ENCODE measurements at regions not wholly inside any gene's neighbourhood (a gene's known extent, or its start where the extent isn't known, plus 50 kb on each side); places are given as distances from the start of the nearest gene placed in this dataset.

- Histone ChIP-seq H3K27me3 (ENCODE audit: control insufficient read depth, insufficient read depth, low read length) (no peaks in the 10 kb centered on the region), H3K9me3 (ENCODE audit: control insufficient read depth, low read depth, low read length) (no peaks in the 10 kb centered on the region), H3K4me3 (ENCODE audit: low read length) (no peak overlapping the region), H3K27ac (ENCODE audit: low read length) (no peak overlapping the region), H3K9ac (ENCODE audit: low read length) (no peak overlapping the region), H3K36me3 (ENCODE audit: control insufficient read depth, low read depth, low read length) (no peaks in the 10 kb centered on the region), H3K4me1 (ENCODE audit: control insufficient read depth, low read depth, low read length) (peaks cover 18% of the 10 kb centered on the region)
Measured at GRCh38 chr9:117597977-117598376, 106.2 kb upstream of the TLR4 start.

GRCh38 chr9:117596678-117597077, 107.5 kb upstream of the TLR4 start:
- H3K4me3 ChIP-seq (ENCODE audit: low read length) = no peak overlapping the region
- H3K9me3 ChIP-seq (ENCODE audit: control insufficient read depth, low read depth, low read length) = no peaks in the 10 kb centered on the region
- no peak overlapping the region for H3K9ac ChIP-seq (ENCODE audit: low read length)
- no peak overlapping the region for H3K27ac ChIP-seq (ENCODE audit: low read length)
- H3K4me1 ChIP-seq (ENCODE audit: control insufficient read depth, low read depth, low read length) = peaks cover 18% of the 10 kb centered on the region
- H3K27me3 ChIP-seq (ENCODE audit: control insufficient read depth, insufficient read depth, low read length) = no peaks in the 10 kb centered on the region
- no peaks in the 10 kb centered on the region for H3K36me3 ChIP-seq (ENCODE audit: control insufficient read depth, low read depth, low read length)

- no peak overlapping the region for H3K27ac ChIP-seq (ENCODE audit: low read length)
- peaks cover 18% of the 10 kb centered on the region for H3K4me1 ChIP-seq (ENCODE audit: control insufficient read depth, low read depth, low read length)
- no peaks in the 10 kb centered on the region for H3K27me3 ChIP-seq (ENCODE audit: control insufficient read depth, insufficient read depth, low read length)
- H3K9me3 ChIP-seq (ENCODE audit: control insufficient read depth, low read depth, low read length) = no peaks in the 10 kb centered on the region
- no peak overlapping the region for H3K4me3 ChIP-seq (ENCODE audit: low read length)
- no peaks in the 10 kb centered on the region for H3K36me3 ChIP-seq (ENCODE audit: control insufficient read depth, low read depth, low read length)
- H3K9ac ChIP-seq (ENCODE audit: low read length) = no peak overlapping the region
Measured at GRCh38 chr9:117595650-117596049, 108.6 kb upstream of the TLR4 start.

- H3K4me1 ChIP-seq (ENCODE audit: control insufficient read depth, low read depth, low read length) = no peaks in the 10 kb centered on the region
- H3K4me3 ChIP-seq (ENCODE audit: low read length) = no peak overlapping the region
- H3K36me3 ChIP-seq (ENCODE audit: control insufficient read depth, low read depth, low read length) = no peaks in the 10 kb centered on the region
- no peak overlapping the region for H3K27ac ChIP-seq (ENCODE audit: low read length)
- no peaks in the 10 kb centered on the region for H3K27me3 ChIP-seq (ENCODE audit: control insufficient read depth, insufficient read depth, low read length)
- H3K9ac ChIP-seq (ENCODE audit: low read length) = no peak overlapping the region
- no peaks in the 10 kb centered on the region for H3K9me3 ChIP-seq (ENCODE audit: control insufficient read depth, low read depth, low read length)
Measured at GRCh38 chr9:117587263-117587662, 116.9 kb upstream of the TLR4 start.

- Histone ChIP-seq H3K9ac (ENCODE audit: low read length) (no peak overlapping the region), H3K27ac (ENCODE audit: low read length) (no peak overlapping the region), H3K27me3 (ENCODE audit: control insufficient read depth, insufficient read depth, low read length) (no peaks in the 10 kb centered on the region), H3K4me3 (ENCODE audit: low read length) (no peak overlapping the region), H3K9me3 (ENCODE audit: control insufficient read depth, low read depth, low read length) (no peaks in the 10 kb centered on the region), H3K36me3 (ENCODE audit: control insufficient read depth, low read depth, low read length) (no peaks in the 10 kb centered on the region), H3K4me1 (ENCODE audit: control insufficient read depth, low read depth, low read length) (no peaks in the 10 kb centered on the region)
Measured at GRCh38 chr9:117574099-117574498, 130.1 kb upstream of the TLR4 start.

- Histone ChIP-seq H3K4me1 (ENCODE audit: control insufficient read depth, low read depth, low read length) (no peaks in the 10 kb centered on the region), H3K27me3 (ENCODE audit: control insufficient read depth, insufficient read depth, low read length) (no peaks in the 10 kb centered on the region), H3K27ac (ENCODE audit: low read length) (no peak overlapping the region), H3K36me3 (ENCODE audit: control insufficient read depth, low read depth, low read length) (no peaks in the 10 kb centered on the region), H3K9me3 (ENCODE audit: control insufficient read depth, low read depth, low read length) (no peaks in the 10 kb centered on the region), H3K4me3 (ENCODE audit: low read length) (no peak overlapping the region), H3K9ac (ENCODE audit: low read length) (no peak overlapping the region)
Measured at GRCh38 chr9:117564839-117565238, 139.4 kb upstream of the TLR4 start.

GRCh38 chr9:117561761-117562160, 142.4 kb upstream of the TLR4 start:
- H3K9me3 ChIP-seq (ENCODE audit: control insufficient read depth, low read depth, low read length) = no peaks in the 10 kb centered on the region
- H3K4me1 ChIP-seq (ENCODE audit: control insufficient read depth, low read depth, low read length) = no peaks in the 10 kb centered on the region
- no peaks in the 10 kb centered on the region for H3K36me3 ChIP-seq (ENCODE audit: control insufficient read depth, low read depth, low read length)
- no peak overlapping the region for H3K9ac ChIP-seq (ENCODE audit: low read length)
- H3K27me3 ChIP-seq (ENCODE audit: control insufficient read depth, insufficient read depth, low read length) = no peaks in the 10 kb centered on the region
- no peak overlapping the region for H3K27ac ChIP-seq (ENCODE audit: low read length)
- H3K4me3 ChIP-seq (ENCODE audit: low read length) = no peak overlapping the region

- Histone ChIP-seq H3K36me3 (ENCODE audit: control insufficient read depth, low read depth, low read length) (no peaks in the 10 kb centered on the region), H3K9ac (ENCODE audit: low read length) (no peak overlapping the region), H3K4me1 (ENCODE audit: control insufficient read depth, low read depth, low read length) (no peaks in the 10 kb centered on the region), H3K4me3 (ENCODE audit: low read length) (no peak overlapping the region), H3K27ac (ENCODE audit: low read length) (no peak overlapping the region), H3K9me3 (ENCODE audit: control insufficient read depth, low read depth, low read length) (no peaks in the 10 kb centered on the region), H3K27me3 (ENCODE audit: control insufficient read depth, insufficient read depth, low read length) (no peaks in the 10 kb centered on the region)
Measured at GRCh38 chr9:117555964-117556629, 141.2 kb upstream of the ASTN2 start.

- H3K9ac ChIP-seq (ENCODE audit: low read length) = no peak overlapping the region
- H3K4me3 ChIP-seq (ENCODE audit: low read length) = no peak overlapping the region
- H3K27ac ChIP-seq (ENCODE audit: low read length) = no peak overlapping the region
- H3K4me1 ChIP-seq (ENCODE audit: control insufficient read depth, low read depth, low read length) = peaks cover 27% of the 10 kb centered on the region
- H3K9me3 ChIP-seq (ENCODE audit: control insufficient read depth, low read depth, low read length) = no peaks in the 10 kb centered on the region
- no peaks in the 10 kb centered on the region for H3K36me3 ChIP-seq (ENCODE audit: control insufficient read depth, low read depth, low read length)
- H3K27me3 ChIP-seq (ENCODE audit: control insufficient read depth, insufficient read depth, low read length) = no peaks in the 10 kb centered on the region
Measured at GRCh38 chr9:117552811-117553210, 138.0 kb upstream of the ASTN2 start.

GRCh38 chr9:117551171-117551570, 136.3 kb upstream of the ASTN2 start:
- Histone ChIP-seq H3K9me3 (ENCODE audit: control insufficient read depth, low read depth, low read length) (no peaks in the 10 kb centered on the region), H3K27me3 (ENCODE audit: control insufficient read depth, insufficient read depth, low read length) (no peaks in the 10 kb centered on the region), H3K4me3 (ENCODE audit: low read length) (no peak overlapping the region), H3K36me3 (ENCODE audit: control insufficient read depth, low read depth, low read length) (no peaks in the 10 kb centered on the region), H3K9ac (ENCODE audit: low read length) (no peak overlapping the region), H3K27ac (ENCODE audit: low read length) (no peak overlapping the region), H3K4me1 (ENCODE audit: control insufficient read depth, low read depth, low read length) (peaks cover 40% of the 10 kb centered on the region)

GRCh38 chr9:117549444-117549843, 134.6 kb upstream of the ASTN2 start:
- Histone ChIP-seq H3K36me3 (ENCODE audit: control insufficient read depth, low read depth, low read length) (no peaks in the 10 kb centered on the region), H3K9me3 (ENCODE audit: control insufficient read depth, low read depth, low read length) (no peaks in the 10 kb centered on the region), H3K4me3 (ENCODE audit: low read length) (peak overlapping the region; percentile 21), H3K4me1 (ENCODE audit: control insufficient read depth, low read depth, low read length) (peaks cover 40% of the 10 kb centered on the region), H3K27ac (ENCODE audit: low read length) (no peak overlapping the region), H3K27me3 (ENCODE audit: control insufficient read depth, insufficient read depth, low read length) (no peaks in the 10 kb centered on the region), H3K9ac (ENCODE audit: low read length) (no peak overlapping the region)

GRCh38 chr9:117548556-117548955, 133.7 kb upstream of the ASTN2 start:
- Histone ChIP-seq H3K27me3 (ENCODE audit: control insufficient read depth, insufficient read depth, low read length) (no peaks in the 10 kb centered on the region), H3K4me3 (ENCODE audit: low read length) (no peak overlapping the region), H3K9me3 (ENCODE audit: control insufficient read depth, low read depth, low read length) (no peaks in the 10 kb centered on the region), H3K4me1 (ENCODE audit: control insufficient read depth, low read depth, low read length) (peaks cover 40% of the 10 kb centered on the region), H3K36me3 (ENCODE audit: control insufficient read depth, low read depth, low read length) (no peaks in the 10 kb centered on the region), H3K27ac (ENCODE audit: low read length) (no peak overlapping the region), H3K9ac (ENCODE audit: low read length) (no peak overlapping the region)
